Tibial nerve (tissue), 4 donors: ENCODE measurements at regions not wholly inside any gene's neighbourhood (a gene's known extent, or its start where the extent isn't known, plus 50 kb on each side); places are given as distances from the start of the nearest gene placed in this dataset. TPM values are rescaled to one million over a fixed set of nuclear protein-coding genes. Genes with fewer than 3 reads are reported as not detected.

Experiments
- DNase-seq, 2 donors: peaks; one replicate each; pipeline ENCODE4 v3.0.0-alpha.2; 2019; ENCODE audit warnings: low spot score in 2 of 2
- H3K27ac ChIP-seq, 4 donors: fragments of 200-600 bp; sonication (generic) in 3 of 4; one replicate each; pipeline ENCODE4 v1.5.1; 2017 to 2019; ENCODE audit warnings: mild to moderate bottlenecking in 1 of 4
- H3K27me3 ChIP-seq, 2 donors: fragments of 200-600 bp; sonication (generic) in 1 of 2; one replicate each; pipeline versions ENCODE4 v1.5.1 to v1.6.0; 2017 to 2019
- H3K36me3 ChIP-seq, 3 donors: fragments of 200-600 bp; sonication (generic); one replicate each; pipeline ENCODE4 v1.5.1; 2018 to 2019
- H3K4me1 ChIP-seq, 4 donors: fragments of 200-600 bp; sonication (generic) in 3 of 4; one replicate each; pipeline ENCODE4 v1.5.1; 2017 to 2019
- H3K4me3 ChIP-seq, 4 donors: fragments of 200-600 bp; sonication (generic) in 3 of 4; one replicate each; pipeline ENCODE4 v1.5.1; 2017 to 2019; ENCODE audit warnings: mild to moderate bottlenecking in 1 of 4, moderate library complexity in 1 of 4
- H3K9me3 ChIP-seq, 4 donors: fragments of 200-600 bp; sonication (generic) in 3 of 4; one replicate each; pipeline ENCODE4 v1.5.1; 2017 to 2019
- EP300 ChIP-seq, 2 donors: sonication (generic); formaldehyde crosslinking; IDR thresholded peaks; one replicate each; pipeline ENCODE4 v1.6.1; 2017; ENCODE audit warnings: antibody characterized with exemption in 2 of 2, mild to moderate bottlenecking in 1 of 2
- POLR2A ChIP-seq, 2 donors: fragments of 450-650 bp; IDR thresholded peaks; one replicate each; pipeline ENCODE4 v1.6.1; 2017; ENCODE audit warnings: antibody characterized with exemption in 2 of 2, mild to moderate bottlenecking in 2 of 2, moderate library complexity in 2 of 2
- WGBS, 2 donors: methylation state at CpG; one replicate each; pipeline ENCODE4 v1.1.5; 2018; 5-methylcytosine and 5-hydroxymethylcytosine counted together
- small RNA-seq: library from RNA; depleted of rRNA; stranded (forward); fragments of <200 nt; gene quantifications from one replicate; pipeline ENCODE3, GENCODE V24; 2016
- TF ChIP-seq, protein P1 (sequence below), 5 experiments: fragments of 200-600 bp in 3 of 5; fragments of 450-650 bp in 2 of 5; sonication (generic) in 3 of 5; IDR thresholded peaks; one replicate each; pipeline ENCODE4 v1.5.1; 2016 to 2019; ENCODE audit warnings: antibody characterized with exemption in 5 of 5, mild to moderate bottlenecking in 3 of 5, moderate library complexity in 2 of 5

GRCh38 chr2:209368406-209368805 lies 55.4 kb upstream of the MAP2 start:
- Histone ChIP-seq H3K27ac (no peak overlapping the region), H3K4me1 (no peaks in the 10 kb centered on the region), H3K27me3 (no peaks in the 10 kb centered on the region), H3K4me3 (no peak overlapping the region), H3K36me3 (no peaks in the 10 kb centered on the region), H3K9me3 (peaks cover 0 to 8% (median 0%) of the 10 kb centered on the region in 4 donors)
- DNase-seq, result no peak
- TF ChIP-seq, protein P1, sequence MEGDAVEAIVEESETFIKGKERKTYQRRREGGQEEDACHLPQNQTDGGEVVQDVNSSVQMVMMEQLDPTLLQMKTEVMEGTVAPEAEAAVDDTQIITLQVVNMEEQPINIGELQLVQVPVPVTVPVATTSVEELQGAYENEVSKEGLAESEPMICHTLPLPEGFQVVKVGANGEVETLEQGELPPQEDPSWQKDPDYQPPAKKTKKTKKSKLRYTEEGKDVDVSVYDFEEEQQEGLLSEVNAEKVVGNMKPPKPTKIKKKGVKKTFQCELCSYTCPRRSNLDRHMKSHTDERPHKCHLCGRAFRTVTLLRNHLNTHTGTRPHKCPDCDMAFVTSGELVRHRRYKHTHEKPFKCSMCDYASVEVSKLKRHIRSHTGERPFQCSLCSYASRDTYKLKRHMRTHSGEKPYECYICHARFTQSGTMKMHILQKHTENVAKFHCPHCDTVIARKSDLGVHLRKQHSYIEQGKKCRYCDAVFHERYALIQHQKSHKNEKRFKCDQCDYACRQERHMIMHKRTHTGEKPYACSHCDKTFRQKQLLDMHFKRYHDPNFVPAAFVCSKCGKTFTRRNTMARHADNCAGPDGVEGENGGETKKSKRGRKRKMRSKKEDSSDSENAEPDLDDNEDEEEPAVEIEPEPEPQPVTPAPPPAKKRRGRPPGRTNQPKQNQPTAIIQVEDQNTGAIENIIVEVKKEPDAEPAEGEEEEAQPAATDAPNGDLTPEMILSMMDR (IDR thresholded peaks at IDR 0.05), result no peak
- TF ChIP-seq POLR2A (IDR thresholded peaks at IDR 0.05) (no peak), EP300 (IDR thresholded peaks at IDR 0.05) (no peak)
- 32 to 37% methylated on average over 2 of the region's 2 CpGs for WGBS, 2 donors

GRCh38 chr2:209368914-209369313 lies 54.9 kb upstream of the MAP2 start:
- Histone ChIP-seq H3K4me1 (no peaks in the 10 kb centered on the region), H3K27me3 (no peaks in the 10 kb centered on the region), H3K9me3 (peaks cover 0 to 9% (median 0%) of the 10 kb centered on the region in 4 donors), H3K27ac (no peak overlapping the region), H3K36me3 (no peaks in the 10 kb centered on the region), H3K4me3 (no peak overlapping the region)
- TF ChIP-seq POLR2A (IDR thresholded peaks at IDR 0.05), result no peak
- TF ChIP-seq, protein P1 (IDR thresholded peaks at IDR 0.05), result no peak
- no peak for TF ChIP-seq EP300 (IDR thresholded peaks at IDR 0.05)
- DNase-seq, result no peak
- 17 to 38% methylated on average over 5 of the region's 5 CpGs for WGBS, 2 donors

GRCh38 chr2:209369656-209370055 lies 54.2 kb upstream of the MAP2 start:
- H3K27ac ChIP-seq, result no peak overlapping the region
- H3K9me3 ChIP-seq, result peaks cover 0 to 12% (median 0%) of the 10 kb centered on the region in 4 donors
- H3K4me1 ChIP-seq, result no peaks in the 10 kb centered on the region
- no peak for TF ChIP-seq POLR2A (IDR thresholded peaks at IDR 0.05)
- no peak for TF ChIP-seq EP300 (IDR thresholded peaks at IDR 0.05)
- no peaks in the 10 kb centered on the region for H3K27me3 ChIP-seq
- no peaks in the 10 kb centered on the region for H3K36me3 ChIP-seq
- no peak for DNase-seq
- no peak overlapping the region for H3K4me3 ChIP-seq

DNA sequence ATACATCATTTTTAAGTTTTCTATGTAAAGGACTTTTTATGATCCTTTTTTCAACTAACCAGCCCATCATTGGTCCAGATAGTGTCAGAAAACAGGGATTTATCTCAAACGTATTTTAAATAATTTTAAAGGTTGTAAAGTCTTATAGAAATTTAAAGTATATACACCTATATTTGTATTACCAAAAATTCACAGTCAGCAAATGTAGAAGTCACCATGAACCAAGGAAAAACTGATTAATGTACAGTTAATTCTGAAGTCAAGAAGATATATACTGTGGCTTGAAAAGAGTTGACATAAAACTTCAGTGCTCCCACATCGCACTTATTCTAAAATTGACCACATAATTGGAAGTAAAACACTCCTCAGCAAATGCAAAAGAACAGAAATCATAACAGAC lies 52.4 kb upstream of the MAP2 start:
- H3K4me3 ChIP-seq, result no peak overlapping the region
- DNase-seq, result no peak
- WGBS, 2 donors, result 78% methylated on average over 2 of the region's 2 CpGs
- H3K27ac ChIP-seq, result no peak overlapping the region
- TF ChIP-seq EP300 (IDR thresholded peaks at IDR 0.05), result no peak
- TF ChIP-seq POLR2A (IDR thresholded peaks at IDR 0.05), result no peak
- TF ChIP-seq, protein P1 (IDR thresholded peaks at IDR 0.05), result no peak
- no peaks in the 10 kb centered on the region for H3K36me3 ChIP-seq
- no peaks in the 10 kb centered on the region for H3K4me1 ChIP-seq
- H3K9me3 ChIP-seq, result peaks cover 0 to 30% (median 3%) of the 10 kb centered on the region in 4 donors
- no peaks in the 10 kb centered on the region for H3K27me3 ChIP-seq

Small RNA genes in the stretch of these regions (small RNA-seq; reads per million reads assigned to genes)
- not detected for gene RNA5SP117
